ENCODE measurements at regions not wholly inside any gene's neighbourhood (a gene's known extent, or its start where the extent isn't known, plus 50 kb on each side); places are given as distances from the start of the nearest gene placed in this dataset.

- TF ChIP-seq, protein P1, sequence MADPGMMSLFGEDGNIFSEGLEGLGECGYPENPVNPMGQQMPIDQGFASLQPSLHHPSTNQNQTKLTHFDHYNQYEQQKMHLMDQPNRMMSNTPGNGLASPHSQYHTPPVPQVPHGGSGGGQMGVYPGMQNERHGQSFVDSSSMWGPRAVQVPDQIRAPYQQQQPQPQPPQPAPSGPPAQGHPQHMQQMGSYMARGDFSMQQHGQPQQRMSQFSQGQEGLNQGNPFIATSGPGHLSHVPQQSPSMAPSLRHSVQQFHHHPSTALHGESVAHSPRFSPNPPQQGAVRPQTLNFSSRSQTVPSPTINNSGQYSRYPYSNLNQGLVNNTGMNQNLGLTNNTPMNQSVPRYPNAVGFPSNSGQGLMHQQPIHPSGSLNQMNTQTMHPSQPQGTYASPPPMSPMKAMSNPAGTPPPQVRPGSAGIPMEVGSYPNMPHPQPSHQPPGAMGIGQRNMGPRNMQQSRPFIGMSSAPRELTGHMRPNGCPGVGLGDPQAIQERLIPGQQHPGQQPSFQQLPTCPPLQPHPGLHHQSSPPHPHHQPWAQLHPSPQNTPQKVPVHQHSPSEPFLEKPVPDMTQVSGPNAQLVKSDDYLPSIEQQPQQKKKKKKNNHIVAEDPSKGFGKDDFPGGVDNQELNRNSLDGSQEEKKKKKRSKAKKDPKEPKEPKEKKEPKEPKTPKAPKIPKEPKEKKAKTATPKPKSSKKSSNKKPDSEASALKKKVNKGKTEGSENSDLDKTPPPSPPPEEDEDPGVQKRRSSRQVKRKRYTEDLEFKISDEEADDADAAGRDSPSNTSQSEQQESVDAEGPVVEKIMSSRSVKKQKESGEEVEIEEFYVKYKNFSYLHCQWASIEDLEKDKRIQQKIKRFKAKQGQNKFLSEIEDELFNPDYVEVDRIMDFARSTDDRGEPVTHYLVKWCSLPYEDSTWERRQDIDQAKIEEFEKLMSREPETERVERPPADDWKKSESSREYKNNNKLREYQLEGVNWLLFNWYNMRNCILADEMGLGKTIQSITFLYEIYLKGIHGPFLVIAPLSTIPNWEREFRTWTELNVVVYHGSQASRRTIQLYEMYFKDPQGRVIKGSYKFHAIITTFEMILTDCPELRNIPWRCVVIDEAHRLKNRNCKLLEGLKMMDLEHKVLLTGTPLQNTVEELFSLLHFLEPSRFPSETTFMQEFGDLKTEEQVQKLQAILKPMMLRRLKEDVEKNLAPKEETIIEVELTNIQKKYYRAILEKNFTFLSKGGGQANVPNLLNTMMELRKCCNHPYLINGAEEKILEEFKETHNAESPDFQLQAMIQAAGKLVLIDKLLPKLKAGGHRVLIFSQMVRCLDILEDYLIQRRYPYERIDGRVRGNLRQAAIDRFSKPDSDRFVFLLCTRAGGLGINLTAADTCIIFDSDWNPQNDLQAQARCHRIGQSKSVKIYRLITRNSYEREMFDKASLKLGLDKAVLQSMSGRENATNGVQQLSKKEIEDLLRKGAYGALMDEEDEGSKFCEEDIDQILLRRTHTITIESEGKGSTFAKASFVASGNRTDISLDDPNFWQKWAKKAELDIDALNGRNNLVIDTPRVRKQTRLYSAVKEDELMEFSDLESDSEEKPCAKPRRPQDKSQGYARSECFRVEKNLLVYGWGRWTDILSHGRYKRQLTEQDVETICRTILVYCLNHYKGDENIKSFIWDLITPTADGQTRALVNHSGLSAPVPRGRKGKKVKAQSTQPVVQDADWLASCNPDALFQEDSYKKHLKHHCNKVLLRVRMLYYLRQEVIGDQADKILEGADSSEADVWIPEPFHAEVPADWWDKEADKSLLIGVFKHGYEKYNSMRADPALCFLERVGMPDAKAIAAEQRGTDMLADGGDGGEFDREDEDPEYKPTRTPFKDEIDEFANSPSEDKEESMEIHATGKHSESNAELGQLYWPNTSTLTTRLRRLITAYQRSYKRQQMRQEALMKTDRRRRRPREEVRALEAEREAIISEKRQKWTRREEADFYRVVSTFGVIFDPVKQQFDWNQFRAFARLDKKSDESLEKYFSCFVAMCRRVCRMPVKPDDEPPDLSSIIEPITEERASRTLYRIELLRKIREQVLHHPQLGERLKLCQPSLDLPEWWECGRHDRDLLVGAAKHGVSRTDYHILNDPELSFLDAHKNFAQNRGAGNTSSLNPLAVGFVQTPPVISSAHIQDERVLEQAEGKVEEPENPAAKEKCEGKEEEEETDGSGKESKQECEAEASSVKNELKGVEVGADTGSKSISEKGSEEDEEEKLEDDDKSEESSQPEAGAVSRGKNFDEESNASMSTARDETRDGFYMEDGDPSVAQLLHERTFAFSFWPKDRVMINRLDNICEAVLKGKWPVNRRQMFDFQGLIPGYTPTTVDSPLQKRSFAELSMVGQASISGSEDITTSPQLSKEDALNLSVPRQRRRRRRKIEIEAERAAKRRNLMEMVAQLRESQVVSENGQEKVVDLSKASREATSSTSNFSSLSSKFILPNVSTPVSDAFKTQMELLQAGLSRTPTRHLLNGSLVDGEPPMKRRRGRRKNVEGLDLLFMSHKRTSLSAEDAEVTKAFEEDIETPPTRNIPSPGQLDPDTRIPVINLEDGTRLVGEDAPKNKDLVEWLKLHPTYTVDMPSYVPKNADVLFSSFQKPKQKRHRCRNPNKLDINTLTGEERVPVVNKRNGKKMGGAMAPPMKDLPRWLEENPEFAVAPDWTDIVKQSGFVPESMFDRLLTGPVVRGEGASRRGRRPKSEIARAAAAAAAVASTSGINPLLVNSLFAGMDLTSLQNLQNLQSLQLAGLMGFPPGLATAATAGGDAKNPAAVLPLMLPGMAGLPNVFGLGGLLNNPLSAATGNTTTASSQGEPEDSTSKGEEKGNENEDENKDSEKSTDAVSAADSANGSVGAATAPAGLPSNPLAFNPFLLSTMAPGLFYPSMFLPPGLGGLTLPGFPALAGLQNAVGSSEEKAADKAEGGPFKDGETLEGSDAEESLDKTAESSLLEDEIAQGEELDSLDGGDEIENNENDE (IDR thresholded peaks at IDR 0.05; ENCODE audit: insufficient replicate concordance, low read length): no peak
These were observed 197.7 kb downstream of the CTH start (continued) for GRCh38 chr1:70608815-70609214.
